HG03565 (cell line): ENCODE measurements at regions not wholly inside any gene's neighbourhood (a gene's known extent, or its start where the extent isn't known, plus 50 kb on each side); places are given as distances from the start of the nearest gene placed in this dataset.

ENCODE experiments used
- ATAC-seq: cut with Tn5 transposase; IDR thresholded peaks from one replicate; pipeline ENCODE4 v1.9.1; 2021; ENCODE audit warnings: mild to moderate bottlenecking, moderate library complexity; ENCODE audit not compliant: unreplicated experiment

- ATAC-seq = no peak
Observed at GRCh38 chr3:72193771-72194430, 409.0 kb upstream of the PROK2 start.

GRCh38 chr3:72192572-72192971 is 407.6 kb upstream of the PROK2 start:
- no peak for ATAC-seq

- ATAC-seq = no peak
Observed at GRCh38 chr3:72191209-72191960, 406.4 kb upstream of the PROK2 start.

- ATAC-seq = no peak
Observed at GRCh38 chr3:72190050-72190449, 405.1 kb upstream of the PROK2 start.

- no peak for ATAC-seq
Observed at GRCh38 chr3:72189339-72189738, 404.4 kb upstream of the PROK2 start.

GRCh38 chr3:72188536-72188935 is 403.6 kb upstream of the PROK2 start:
- ATAC-seq = no peak

GRCh38 chr3:72187131-72187530 is 402.2 kb upstream of the PROK2 start:
- ATAC-seq = no peak

- no peak for ATAC-seq
Observed at GRCh38 chr3:72186400-72186855, 401.5 kb upstream of the PROK2 start.

- ATAC-seq = no peak
Observed at GRCh38 chr3:72185549-72186399, 400.8 kb upstream of the PROK2 start.

- no peak for ATAC-seq
Observed at GRCh38 chr3:72183489-72183888, 398.5 kb upstream of the PROK2 start.

GRCh38 chr3:72182206-72182605 is 397.3 kb upstream of the PROK2 start:
- ATAC-seq = no peak

- no peak for ATAC-seq
Observed at GRCh38 chr3:72181251-72181650, 396.3 kb upstream of the PROK2 start.

- no peak for ATAC-seq
Observed at GRCh38 chr3:72180405-72180804, 395.5 kb upstream of the PROK2 start.

- no peak for ATAC-seq
Observed at GRCh38 chr3:72179107-72179464, 394.1 kb upstream of the PROK2 start.

- no peak for ATAC-seq
Observed at GRCh38 chr3:72178463-72179106, 393.6 kb upstream of the PROK2 start.

- no peak for ATAC-seq
Observed at GRCh38 chr3:72177075-72178050, 392.4 kb upstream of the PROK2 start.

GRCh38 chr3:72176537-72177041 is 391.6 kb upstream of the PROK2 start:
- peak; percentile 92 for ATAC-seq

GRCh38 chr3:72175296-72175858 is 390.4 kb upstream of the PROK2 start:
- no peak for ATAC-seq

- ATAC-seq = no peak
Observed at GRCh38 chr3:72174890-72175289, 389.9 kb upstream of the PROK2 start.
